ENCODE measurements at regions not wholly inside any gene's neighbourhood (a gene's known extent, or its start where the extent isn't known, plus 50 kb on each side); places are given as distances from the start of the nearest gene placed in this dataset.

- Histone ChIP-seq H3K9me3 (ENCODE audit: low read length) (peaks cover 33% of the 10 kb centered on the region), H3K27me3 (ENCODE audit: low read length) (no peaks in the 10 kb centered on the region), H3K4me2 (ENCODE audit: low read depth, low read length, poor library complexity, severe bottlenecking) (no peak overlapping the region), H3K9ac (ENCODE audit: low read length) (no peak overlapping the region), H3K9me2 (replicated peaks; ENCODE audit: insufficient read depth, low read length) (no peaks in the 10 kb centered on the region), H3K36me3 (ENCODE audit: insufficient read depth, low read length) (no peaks in the 10 kb centered on the region), H2AFZ (ENCODE audit: low read length) (no peak overlapping the region), H3K27ac (ENCODE audit: low read length) (no peak overlapping the region), H4K20me1 (ENCODE audit: insufficient read depth, low read depth, low read length) (no peaks in the 10 kb centered on the region), H3K4me1 (ENCODE audit: low read length) (no peaks in the 10 kb centered on the region), H3K79me2 (ENCODE audit: low read length) (no peaks in the 10 kb centered on the region), H3K4me3 (ENCODE audit: low read length) (no peak overlapping the region)
- no peak for DNase-seq
These were observed 85.3 kb upstream of the FLRT2 start for GRCh38 chr14:85444635-85445034.

- Histone ChIP-seq H3K27me3 (ENCODE audit: low read length) (no peaks in the 10 kb centered on the region), H3K4me2 (ENCODE audit: low read depth, low read length, poor library complexity, severe bottlenecking) (no peak overlapping the region), H3K4me3 (ENCODE audit: low read length) (no peak overlapping the region)
These were observed 84.7 kb upstream of the FLRT2 start for GRCh38 chr14:85445151-85445795.

GRCh38 chr14:85447883-85448282 is 82.1 kb upstream of the FLRT2 start:
- Histone ChIP-seq H3K4me1 (ENCODE audit: low read length) (no peaks in the 10 kb centered on the region), H2AFZ (ENCODE audit: low read length) (no peak overlapping the region), H3K9me2 (replicated peaks; ENCODE audit: insufficient read depth, low read length) (no peaks in the 10 kb centered on the region), H4K20me1 (ENCODE audit: insufficient read depth, low read depth, low read length) (no peaks in the 10 kb centered on the region), H3K36me3 (ENCODE audit: insufficient read depth, low read length) (no peaks in the 10 kb centered on the region), H3K9me3 (ENCODE audit: low read length) (peaks cover 28% of the 10 kb centered on the region), H3K79me2 (ENCODE audit: low read length) (no peaks in the 10 kb centered on the region), H3K27me3 (ENCODE audit: low read length) (no peaks in the 10 kb centered on the region), H3K9ac (ENCODE audit: low read length) (no peak overlapping the region), H3K4me2 (ENCODE audit: low read depth, low read length, poor library complexity, severe bottlenecking) (no peak overlapping the region), H3K27ac (ENCODE audit: low read length) (no peak overlapping the region), H3K4me3 (ENCODE audit: low read length) (no peak overlapping the region)
- no peak for DNase-seq

More at GRCh38 chr14:85445151-85445795, 84.7 kb upstream of the FLRT2 start:
- Histone ChIP-seq H3K9ac (ENCODE audit: low read length) (no peak overlapping the region), H3K36me3 (ENCODE audit: insufficient read depth, low read length) (no peaks in the 10 kb centered on the region), H3K79me2 (ENCODE audit: low read length) (no peaks in the 10 kb centered on the region), H2AFZ (ENCODE audit: low read length) (no peak overlapping the region), H3K9me3 (ENCODE audit: low read length) (peaks cover 33% of the 10 kb centered on the region), H3K9me2 (replicated peaks; ENCODE audit: insufficient read depth, low read length) (no peaks in the 10 kb centered on the region), H3K4me1 (ENCODE audit: low read length) (no peaks in the 10 kb centered on the region), H3K27ac (ENCODE audit: low read length) (no peak overlapping the region), H4K20me1 (ENCODE audit: insufficient read depth, low read depth, low read length) (no peaks in the 10 kb centered on the region)
- no peak for DNase-seq

GRCh38 chr14:85451421-85451820 is 78.5 kb upstream of the FLRT2 start:
- H3K79me2 ChIP-seq (ENCODE audit: low read length) = no peaks in the 10 kb centered on the region
- H3K27me3 ChIP-seq (ENCODE audit: low read length) = no peaks in the 10 kb centered on the region
- H3K27ac ChIP-seq (ENCODE audit: low read length) = no peak overlapping the region
- no peaks in the 10 kb centered on the region for H3K4me1 ChIP-seq (ENCODE audit: low read length)
- H3K4me3 ChIP-seq (ENCODE audit: low read length) = no peak overlapping the region
- H3K9me2 ChIP-seq (replicated peaks; ENCODE audit: insufficient read depth, low read length) = no peaks in the 10 kb centered on the region
- H3K9ac ChIP-seq (ENCODE audit: low read length) = no peak overlapping the region
- no peaks in the 10 kb centered on the region for H3K36me3 ChIP-seq (ENCODE audit: insufficient read depth, low read length)
- H2AFZ ChIP-seq (ENCODE audit: low read length) = no peak overlapping the region
- no peaks in the 10 kb centered on the region for H4K20me1 ChIP-seq (ENCODE audit: insufficient read depth, low read depth, low read length)
- H3K9me3 ChIP-seq (ENCODE audit: low read length) = peaks cover 11% of the 10 kb centered on the region
- no peak for DNase-seq
- no peak overlapping the region for H3K4me2 ChIP-seq (ENCODE audit: low read depth, low read length, poor library complexity, severe bottlenecking)

GRCh38 chr14:85453401-85454225 is 76.3 kb upstream of the FLRT2 start:
- Histone ChIP-seq H3K27ac (ENCODE audit: low read length) (no peak overlapping the region), H3K27me3 (ENCODE audit: low read length) (no peaks in the 10 kb centered on the region), H4K20me1 (ENCODE audit: insufficient read depth, low read depth, low read length) (no peaks in the 10 kb centered on the region), H3K79me2 (ENCODE audit: low read length) (no peaks in the 10 kb centered on the region), H3K36me3 (ENCODE audit: insufficient read depth, low read length) (no peaks in the 10 kb centered on the region), H2AFZ (ENCODE audit: low read length) (no peak overlapping the region), H3K9me3 (ENCODE audit: low read length) (peaks cover 6% of the 10 kb centered on the region), H3K9ac (ENCODE audit: low read length) (no peak overlapping the region), H3K4me3 (ENCODE audit: low read length) (no peak overlapping the region), H3K9me2 (replicated peaks; ENCODE audit: insufficient read depth, low read length) (no peaks in the 10 kb centered on the region), H3K4me1 (ENCODE audit: low read length) (no peaks in the 10 kb centered on the region), H3K4me2 (ENCODE audit: low read depth, low read length, poor library complexity, severe bottlenecking) (no peak overlapping the region)
- no peak for DNase-seq

- no peaks in the 10 kb centered on the region for H3K9me2 ChIP-seq (replicated peaks; ENCODE audit: insufficient read depth, low read length)
- H3K27ac ChIP-seq (ENCODE audit: low read length) = no peak overlapping the region
- no peaks in the 10 kb centered on the region for H4K20me1 ChIP-seq (ENCODE audit: insufficient read depth, low read depth, low read length)
- no peak overlapping the region for H2AFZ ChIP-seq (ENCODE audit: low read length)
- no peak overlapping the region for H3K9ac ChIP-seq (ENCODE audit: low read length)
- H3K4me1 ChIP-seq (ENCODE audit: low read length) = no peaks in the 10 kb centered on the region
- H3K27me3 ChIP-seq (ENCODE audit: low read length) = no peaks in the 10 kb centered on the region
- H3K79me2 ChIP-seq (ENCODE audit: low read length) = no peaks in the 10 kb centered on the region
- no peak for DNase-seq
- no peak overlapping the region for H3K4me3 ChIP-seq (ENCODE audit: low read length)
- H3K4me2 ChIP-seq (ENCODE audit: low read depth, low read length, poor library complexity, severe bottlenecking) = no peak overlapping the region
- H3K36me3 ChIP-seq (ENCODE audit: insufficient read depth, low read length) = no peaks in the 10 kb centered on the region
- peaks cover 6% of the 10 kb centered on the region for H3K9me3 ChIP-seq (ENCODE audit: low read length)
These were observed 75.6 kb upstream of the FLRT2 start for GRCh38 chr14:85454226-85454813.

GRCh38 chr14:85459361-85460000 is 70.5 kb upstream of the FLRT2 start:
- Histone ChIP-seq H3K36me3 (ENCODE audit: insufficient read depth, low read length) (no peaks in the 10 kb centered on the region), H3K27me3 (ENCODE audit: low read length) (no peaks in the 10 kb centered on the region), H3K9ac (ENCODE audit: low read length) (no peak overlapping the region), H3K27ac (ENCODE audit: low read length) (no peak overlapping the region), H3K79me2 (ENCODE audit: low read length) (no peaks in the 10 kb centered on the region), H3K4me1 (ENCODE audit: low read length) (no peaks in the 10 kb centered on the region), H3K4me2 (ENCODE audit: low read depth, low read length, poor library complexity, severe bottlenecking) (no peak overlapping the region), H3K9me2 (replicated peaks; ENCODE audit: insufficient read depth, low read length) (no peaks in the 10 kb centered on the region), H3K9me3 (ENCODE audit: low read length) (peaks cover 10% of the 10 kb centered on the region), H4K20me1 (ENCODE audit: insufficient read depth, low read depth, low read length) (no peaks in the 10 kb centered on the region), H2AFZ (ENCODE audit: low read length) (no peak overlapping the region), H3K4me3 (ENCODE audit: low read length) (no peak overlapping the region)
- no peak for DNase-seq
